Kidney (tissue), 13 donors: ENCODE measurements at regions not wholly inside any gene's neighbourhood (a gene's known extent, or its start where the extent isn't known, plus 50 kb on each side); places are given as distances from the start of the nearest gene placed in this dataset.

ENCODE experiments used
- DNase-seq, 5 donors: peaks; one replicate each; pipeline ENCODE4 v3.0.0-alpha.2; 2013 to 2020
- FAIRE-seq: peaks from 2 replicates; lab custom pipeline; 2012; peaks lifted over from hg19 to GRCh38; lab: Jason Lieb, UNC
- H3K27ac ChIP-seq, 2 donors: one replicate each; pipeline ENCODE4 v1.7.0; 2013; ENCODE audit warnings: low read depth in 2 of 2, low read length in 2 of 2, inconsistent platforms in 1 of 2
- H3K27me3 ChIP-seq: one replicate; pipeline ENCODE4 v1.7.1; 2013; ENCODE audit warnings: low read length, inconsistent platforms; ENCODE audit not compliant: control insufficient read depth, insufficient read depth
- H3K36me3 ChIP-seq, 3 donors: one replicate each; pipeline versions ENCODE4 v1.7.0 to v1.7.1; 2013; ENCODE audit warnings: low read length in 3 of 3, control low read depth in 1 of 3, inconsistent platforms in 1 of 3; ENCODE audit not compliant: insufficient read depth in 3 of 3, control insufficient read depth in 2 of 3
- H3K4me1 ChIP-seq, 3 donors: one replicate each; pipeline versions ENCODE4 v1.7.0 to v1.7.1; 2013; ENCODE audit warnings: low read length in 3 of 3, inconsistent platforms in 1 of 3, low read depth in 1 of 3; ENCODE audit not compliant: control insufficient read depth in 2 of 3, insufficient read depth in 2 of 3
- H3K4me3 ChIP-seq, 3 donors: one replicate each; pipeline versions ENCODE4 v1.7.0 to v1.8.1; 2013; ENCODE audit warnings: low read length in 3 of 3, control low read depth in 1 of 3, inconsistent platforms in 1 of 3
- H3K9ac ChIP-seq, 3 donors: one replicate each; pipeline versions ENCODE4 v1.7.0 to v1.7.1; 2013; ENCODE audit warnings: low read length in 3 of 3, control low read depth in 1 of 3, inconsistent platforms in 1 of 3
- H3K9me3 ChIP-seq, 3 donors: one replicate each; pipeline versions ENCODE4 v1.7.0 to v1.7.1; 2013; ENCODE audit warnings: low read length in 3 of 3, control low read depth in 1 of 3, inconsistent platforms in 1 of 3; ENCODE audit not compliant: control insufficient read depth in 2 of 3, insufficient read depth in 1 of 3
- CTCF ChIP-seq: IDR thresholded peaks from 3 replicates; pipeline ENCODE4 v1.5.1; 2012; ENCODE audit warnings: mild to moderate bottlenecking, moderate library complexity, borderline replicate concordance; ENCODE audit not compliant: insufficient read depth; ENCODE audit errors: extremely low read depth
- intact Hi-C: fragments of 100-400 bp; cut with DNase I; formaldehyde crosslinking; loops from one replicate; pipeline ENCODE4 v1.11.1; 2022
- donor health status: control.
- donor health status: control.
- donor health status: control.
- donor health status: control.
- donor health status: control.
- donor health status: DM: yes; HTN: yes; CAD: no.
- donor health status: Normal renal cell carcinoma (clear cell type).

GRCh38 chr12:21993438-21993981 is 52.3 kb upstream of the ABCC9 start:
- intact Hi-C loops = no loop called here
- DNase-seq (no peak), FAIRE-seq (no peak)
- H3K9me3 ChIP-seq = no peaks in the 10 kb centered on the region
- H3K27ac ChIP-seq = no peak overlapping the region
- no peaks in the 10 kb centered on the region for H3K27me3 ChIP-seq
- no peaks in the 10 kb centered on the region for H3K36me3 ChIP-seq
- H3K4me1 ChIP-seq = no peaks in the 10 kb centered on the region
- H3K9ac ChIP-seq = no peak overlapping the region
- no peak for TF ChIP-seq CTCF
- H3K4me3 ChIP-seq = no peak overlapping the region

GRCh38 chr12:21992823-21993222 is 51.6 kb upstream of the ABCC9 start:
- no peaks in the 10 kb centered on the region for H3K4me1 ChIP-seq
- H3K27ac ChIP-seq = no peak overlapping the region
- intact Hi-C loops = no loop called here
- no peaks in the 10 kb centered on the region for H3K36me3 ChIP-seq
- H3K27me3 ChIP-seq = no peaks in the 10 kb centered on the region
- no peak overlapping the region for H3K4me3 ChIP-seq
- no peaks in the 10 kb centered on the region for H3K9me3 ChIP-seq
- no peak for TF ChIP-seq CTCF
- H3K9ac ChIP-seq = no peak overlapping the region
- DNase-seq = peak in 3 of 5 donors; percentile 25 to 53 (median 33)
- FAIRE-seq = no peak

- no peak for TF ChIP-seq CTCF
- Histone ChIP-seq H3K36me3 (no peaks in the 10 kb centered on the region), H3K9ac (no peak overlapping the region), H3K9me3 (no peaks in the 10 kb centered on the region), H3K27ac (no peak overlapping the region), H3K4me3 (no peak overlapping the region), H3K4me1 (no peaks in the 10 kb centered on the region), H3K27me3 (no peaks in the 10 kb centered on the region)
- FAIRE-seq (no peak), DNase-seq (no peak)
- intact Hi-C loops = no loop called here
Measured at GRCh38 chr12:21991526-21991925, 50.3 kb upstream of the ABCC9 start.
